Pancreas (tissue), 10 donors: ENCODE measurements at regions not wholly inside any gene's neighbourhood (a gene's known extent, or its start where the extent isn't known, plus 50 kb on each side); places are given as distances from the start of the nearest gene placed in this dataset.

ENCODE experiments used
- ATAC-seq, 4 donors: fragments of 200-7000 bp; cut with Tn5 transposase; one replicate each; pipeline versions ENCODE4 v1.8.0 to v1.9.1; 2020; ENCODE audit warnings: mild to moderate bottlenecking in 4 of 4, moderate library complexity in 4 of 4
- DNase-seq, 6 donors: peaks; one replicate each; pipeline ENCODE4 v3.0.0-alpha.2; 2020
- FAIRE-seq: peaks from 2 replicates; lab custom pipeline; 2012; peaks lifted over from hg19 to GRCh38; lab: Jason Lieb, UNC
- H3K27ac ChIP-seq, 4 donors: fragments of 200-600 bp; sonication (generic); 1 replicate in 3 of 4; 2 replicates in 1 of 4; pipeline versions ENCODE4 v1.5.0 to v1.8.0; 2020
- H3K27me3 ChIP-seq, 4 donors: fragments of 200-600 bp; one replicate each; pipeline ENCODE4 v1.8.0; 2021
- H3K36me3 ChIP-seq, 3 donors: fragments of 200-600 bp; sonication (generic) in 1 of 3; one replicate each; pipeline versions ENCODE4 v1.5.0 to v1.8.0; 2020 to 2021
- H3K4me1 ChIP-seq, 3 donors: fragments of 200-600 bp; one replicate each; pipeline ENCODE4 v1.8.0; 2021
- H3K4me3 ChIP-seq, 4 donors: fragments of 200-600 bp; sonication (generic) in 2 of 4; one replicate each; pipeline versions ENCODE4 v1.5.0 to v1.8.0; 2020 to 2021
- H3K9me3 ChIP-seq, 4 donors: fragments of 200-600 bp; one replicate each; pipeline ENCODE4 v1.8.0; 2021
- CTCF ChIP-seq, 4 donors: fragments of 200-600 bp; sonication (generic) in 3 of 4; IDR thresholded peaks; one replicate each; pipeline versions ENCODE4 v1.5.0 to v1.8.0; 2021; ENCODE audit warnings: antibody characterized with exemption in 4 of 4
- WGBS, 2 donors: extraction: QIAGEN DNeasy Blood & Tissue Kit; methylation state at CpG; one replicate each; pipeline ENCODE4 v1.1.7; 2013; 5-methylcytosine and 5-hydroxymethylcytosine counted together
- intact Hi-C, 3 donors: fragments of 100-400 bp; cut with DNase I; formaldehyde crosslinking; loops; one replicate each; pipeline versions ENCODE4 v1.11.1 to v1.14.2; 2022
- donor health status: healthy with polysubstance abuse.
- donor health status: DM: no; HTN: no; CAD: no; lungs with moderate emphysema.
- donor health status: DM: no; HTN: no; CAD: no.
- donor health status: control.
- donor health status: control.
- donor health status: Bipolar disorder and iron deficiency.
- donor health status: DM: yes; HTN: yes; CAD: no.
- donor health status: DM: no; HTN: no; CAD: no.
- donor health status: DM: no; HTN: no; CAD: no.
- donor health status: DM: yes; HTN: yes; CAD: no.

GRCh38 chrX:14420841-14421240 is 108.5 kb upstream of the GLRA2 start:
- no peak for TF ChIP-seq CTCF (IDR thresholded peaks at IDR 0.05)
- Histone ChIP-seq H3K4me3 (no peak overlapping the region), H3K27ac (no peak overlapping the region), H3K36me3 (no peaks in the 10 kb centered on the region), H3K27me3 (peaks cover 0 to 10% (median 0%) of the 10 kb centered on the region in 4 donors), H3K9me3 (no peaks in the 10 kb centered on the region), H3K4me1 (no peaks in the 10 kb centered on the region)
- ATAC-seq = no peak
- intact Hi-C loops = no loop called here
- DNase-seq = no peak
- no peak for FAIRE-seq
- WGBS, 2 donors = 32 to 35% methylated on average over 2 of the region's 2 CpGs

- WGBS, 2 donors = 32 to 51% methylated on average over 1 of the region's 1 CpG
- no peak overlapping the region for H3K27ac ChIP-seq
- ATAC-seq (no peak), DNase-seq (no peak), FAIRE-seq (no peak)
- no peaks in the 10 kb centered on the region for H3K9me3 ChIP-seq
- intact Hi-C loops = no loop called here
- no peaks in the 10 kb centered on the region for H3K4me1 ChIP-seq
- no peak overlapping the region for H3K4me3 ChIP-seq
- TF ChIP-seq CTCF (IDR thresholded peaks at IDR 0.05) = no peak
- H3K36me3 ChIP-seq = no peaks in the 10 kb centered on the region
- peaks cover 0 to 5% (median 0%) of the 10 kb centered on the region in 4 donors for H3K27me3 ChIP-seq
Observed at GRCh38 chrX:14412686-14413085, 116.7 kb upstream of the GLRA2 start.

- Histone ChIP-seq H3K27ac (no peak overlapping the region), H3K27me3 (peaks cover 0 to 5% (median 0%) of the 10 kb centered on the region in 4 donors), H3K36me3 (no peaks in the 10 kb centered on the region), H3K9me3 (no peaks in the 10 kb centered on the region), H3K4me3 (no peak overlapping the region), H3K4me1 (no peaks in the 10 kb centered on the region)
- no peak for TF ChIP-seq CTCF (IDR thresholded peaks at IDR 0.05)
- FAIRE-seq (no peak), ATAC-seq (no peak), DNase-seq (no peak)
- intact Hi-C loops = no loop called here
- WGBS, 2 donors = 16 to 47% methylated on average over 1 of the region's 1 CpG
Observed at GRCh38 chrX:14411326-14411725, 118.0 kb upstream of the GLRA2 start.

- Histone ChIP-seq H3K4me3 (no peak overlapping the region), H3K9me3 (no peaks in the 10 kb centered on the region), H3K27me3 (peaks cover 0 to 5% (median 0%) of the 10 kb centered on the region in 4 donors), H3K4me1 (no peaks in the 10 kb centered on the region), H3K36me3 (no peaks in the 10 kb centered on the region), H3K27ac (no peak overlapping the region)
- no peak for TF ChIP-seq CTCF (IDR thresholded peaks at IDR 0.05)
- FAIRE-seq (peak; percentile 57), DNase-seq (no peak), ATAC-seq (no peak)
- 31 to 35% methylated on average over 2 of the region's 2 CpGs for WGBS, 2 donors
- intact Hi-C loops = no loop called here
Observed at GRCh38 chrX:14409341-14409740, 120.0 kb upstream of the GLRA2 start.

GRCh38 chrX:14406225-14406624 is 123.1 kb upstream of the GLRA2 start:
- no peaks in the 10 kb centered on the region for H3K36me3 ChIP-seq
- no peaks in the 10 kb centered on the region for H3K4me1 ChIP-seq
- TF ChIP-seq CTCF (IDR thresholded peaks at IDR 0.05) = no peak
- H3K4me3 ChIP-seq = no peak overlapping the region
- no peaks in the 10 kb centered on the region for H3K9me3 ChIP-seq
- H3K27ac ChIP-seq = no peak overlapping the region
- ATAC-seq (no peak), FAIRE-seq (no peak), DNase-seq (no peak)
- intact Hi-C loops = no loop called here
- H3K27me3 ChIP-seq = peaks cover 0 to 5% (median 0%) of the 10 kb centered on the region in 4 donors
